HG02642 (cell line): ENCODE measurements at regions not wholly inside any gene's neighbourhood (a gene's known extent, or its start where the extent isn't known, plus 50 kb on each side); places are given as distances from the start of the nearest gene placed in this dataset.
"Not testable (repeated sequence)": the region's sequence is repeated elsewhere in the genome, so short reads cannot be mapped to it uniquely, and the experiment has no call there.

Source experiments
- ATAC-seq: cut with Tn5 transposase; IDR thresholded peaks from one replicate; pipeline ENCODE4 v1.9.1; 2021; ENCODE audit warnings: mild to moderate bottlenecking; ENCODE audit not compliant: unreplicated experiment, poor library complexity

GRCh38 chr4:158053801-158054200 is 119.0 kb downstream of the GASK1B start:
- ATAC-seq, result no peak

- no peak for ATAC-seq
Measured at GRCh38 chr4:158053086-158053485, 119.7 kb downstream of the GASK1B start.

DNA sequence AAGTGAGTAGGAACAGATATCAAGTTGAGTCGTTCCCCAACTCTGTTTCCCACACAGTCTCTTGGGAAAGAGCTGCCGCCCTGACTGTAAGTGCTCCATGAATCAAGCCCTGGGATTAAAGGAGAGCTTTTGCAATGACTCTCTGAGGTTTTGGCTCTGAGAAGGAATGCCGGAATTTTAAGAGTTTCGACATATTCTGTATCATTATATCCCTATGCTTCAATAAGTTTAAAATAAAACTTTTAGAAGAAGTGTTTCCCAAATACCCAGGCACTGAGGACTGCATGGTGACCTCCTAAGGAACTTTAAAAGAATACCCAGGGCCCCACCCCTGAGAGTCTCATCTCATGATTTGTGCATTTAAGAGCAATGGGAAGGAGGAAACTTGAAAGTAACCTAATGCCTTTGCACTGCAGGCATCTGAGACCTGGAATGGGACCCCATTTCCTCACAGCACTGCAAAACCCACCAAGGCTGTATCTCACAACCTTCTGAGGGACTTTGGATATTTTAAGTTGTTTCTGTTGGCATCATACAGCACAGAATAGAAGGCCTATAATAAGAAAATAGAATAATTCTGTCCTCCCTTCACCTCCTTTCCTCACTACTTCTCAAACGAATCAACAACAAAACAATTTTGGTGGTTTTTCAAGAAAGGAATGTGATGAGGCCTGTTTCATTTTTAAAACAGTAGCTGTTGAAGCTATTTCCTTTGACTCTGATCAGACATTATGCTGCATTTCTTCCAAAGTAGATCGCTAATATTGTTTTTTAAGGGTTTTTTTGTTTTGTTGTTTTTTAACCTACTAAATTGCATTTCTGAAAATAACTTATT is 121.2 kb downstream of the GASK1B start:
- no peak for ATAC-seq

GRCh38 chr4:158050942-158051341 is 121.9 kb downstream of the GASK1B start:
- no peak for ATAC-seq

DNA sequence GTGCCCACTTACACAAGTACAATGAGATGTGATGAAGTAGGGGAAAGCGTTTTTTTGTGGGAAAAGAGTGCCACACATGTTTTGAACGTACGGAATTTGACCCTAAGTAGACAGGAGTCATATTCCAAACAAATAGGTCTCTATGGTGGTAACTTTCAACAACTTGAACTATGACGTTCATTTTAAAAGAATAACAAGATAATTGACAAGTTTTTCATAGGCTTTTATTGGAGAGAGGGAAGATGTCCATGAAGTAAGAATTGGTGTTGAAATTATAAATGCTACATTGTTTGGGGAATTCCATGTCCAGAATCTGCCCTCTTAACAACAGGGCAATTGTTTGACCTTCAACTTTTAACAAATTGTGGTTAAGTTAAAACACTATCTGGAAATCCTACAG is 126.5 kb downstream of the GASK1B start:
- ATAC-seq, result no peak

GRCh38 chr4:158043971-158044618 is 128.7 kb downstream of the GASK1B start:
- no peak for ATAC-seq

DNA sequence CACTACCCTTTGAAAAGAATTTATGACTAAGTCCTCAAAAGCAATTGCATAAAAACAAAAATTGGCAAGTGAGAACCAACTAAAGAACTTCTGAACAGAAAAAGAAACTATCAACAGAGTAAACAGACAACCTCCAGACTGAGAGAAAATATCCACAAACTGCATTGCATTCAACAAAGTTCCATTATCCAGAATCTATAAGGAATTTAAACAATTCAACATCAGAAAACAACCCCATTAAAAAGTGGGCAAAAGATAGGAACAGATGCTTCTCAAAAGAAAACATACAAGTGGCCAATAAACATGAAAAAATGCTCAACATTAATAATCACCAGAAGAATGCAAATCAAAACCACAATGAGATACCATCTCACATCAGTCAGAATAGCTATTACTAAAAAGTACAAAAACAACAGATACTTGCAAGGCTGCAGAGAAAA is 130.2 kb downstream of the GASK1B start:
- ATAC-seq, result no peak

- no peak for ATAC-seq
Measured at GRCh38 chr4:158038718-158039117, 134.1 kb downstream of the GASK1B start.

DNA sequence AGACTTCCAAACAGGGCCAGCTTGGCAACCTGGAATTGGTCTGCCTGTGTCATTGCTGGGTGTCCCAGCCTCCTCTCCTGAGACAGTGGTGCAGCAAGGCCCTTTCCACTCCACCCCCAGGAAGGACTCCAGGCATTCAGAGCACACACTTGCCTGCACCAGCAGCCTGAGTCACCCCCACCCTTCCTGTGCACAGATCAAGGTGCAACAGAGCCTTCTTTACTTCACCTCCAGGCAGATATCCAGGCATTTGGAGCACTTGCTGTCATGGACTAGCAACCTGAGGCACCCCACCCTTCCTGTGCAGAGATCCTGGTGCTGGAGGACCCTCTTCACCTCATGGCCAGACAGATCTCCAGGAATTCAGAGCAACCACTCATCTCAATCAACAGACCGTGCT is 135.8 kb downstream of the GASK1B start:
- ATAC-seq, result no peak

DNA sequence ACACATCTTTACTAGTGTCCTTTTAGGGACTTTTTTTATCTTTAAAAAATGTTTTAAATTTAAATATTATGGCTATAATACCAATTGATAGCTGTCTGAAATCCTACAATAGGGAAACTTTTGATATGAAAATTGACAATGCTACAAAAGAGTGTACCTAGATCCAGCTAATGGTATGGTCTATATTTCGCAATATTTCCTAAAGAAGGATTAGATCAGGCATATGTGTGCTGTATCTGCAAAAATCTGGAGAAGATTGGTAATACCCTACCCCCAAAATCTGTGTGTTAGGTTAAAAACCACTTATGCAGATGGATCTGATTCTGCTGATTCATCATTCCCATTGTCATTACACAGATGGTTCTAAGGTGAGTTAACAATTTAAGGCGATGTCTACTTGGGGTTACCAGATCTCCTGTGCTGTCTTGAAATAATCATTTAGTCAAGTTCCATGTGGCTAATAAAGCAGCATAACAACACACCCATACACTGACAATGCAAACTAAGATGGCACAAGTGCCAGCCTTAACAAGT is 137.1 kb downstream of the GASK1B start:
- no peak for ATAC-seq

GRCh38 chr4:158033416-158034120 is 139.3 kb downstream of the GASK1B start:
- ATAC-seq, result no peak

- no peak for ATAC-seq
Measured at GRCh38 chr4:158032733-158033415, 140.0 kb downstream of the GASK1B start.

DNA sequence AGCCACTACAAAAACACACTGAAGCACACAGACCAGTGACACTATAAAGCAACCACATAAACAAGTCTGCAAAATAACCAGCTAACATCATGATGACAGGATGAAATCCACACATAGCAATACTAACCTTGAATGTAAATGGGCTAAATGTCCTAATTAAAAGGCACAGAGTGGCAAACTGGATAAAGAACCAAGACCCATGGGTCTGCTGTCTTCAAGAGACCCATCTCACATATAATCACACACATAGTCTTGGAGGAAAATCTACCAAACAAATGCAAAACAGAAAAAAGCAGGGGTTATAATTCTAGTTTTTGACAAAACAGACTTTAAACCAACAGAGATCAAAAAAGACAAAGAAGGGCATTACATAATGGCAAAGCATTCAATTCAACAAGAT is 144.4 kb downstream of the GASK1B start:
- not testable (repeated sequence) for ATAC-seq

GRCh38 chr4:158025131-158025530 is 147.7 kb downstream of the GASK1B start:
- no peak for ATAC-seq

- no peak for ATAC-seq
Measured at GRCh38 chr4:158020734-158021346, 152.0 kb downstream of the GASK1B start.

DNA sequence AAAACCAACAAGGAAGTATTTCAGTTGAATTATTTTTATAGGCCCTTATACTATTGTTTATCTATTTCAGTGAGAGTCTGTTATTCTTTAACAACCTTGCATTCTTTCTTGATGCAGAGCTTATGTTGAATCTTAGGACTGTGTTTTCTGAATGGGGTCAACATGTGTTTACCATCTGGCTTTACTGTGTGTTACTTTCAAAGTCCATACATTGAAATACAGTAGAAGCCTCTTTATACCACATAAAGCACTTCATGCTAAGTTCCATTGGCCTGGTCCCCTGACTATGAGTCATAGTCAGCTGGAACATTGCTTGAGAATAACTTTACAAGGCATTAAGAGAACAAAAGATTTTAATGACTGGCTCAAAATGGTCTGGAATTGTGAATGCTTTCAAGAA is 152.6 kb downstream of the GASK1B start:
- ATAC-seq, result no peak

GRCh38 chr4:158018831-158019230 is 154.0 kb downstream of the GASK1B start:
- ATAC-seq, result no peak

DNA sequence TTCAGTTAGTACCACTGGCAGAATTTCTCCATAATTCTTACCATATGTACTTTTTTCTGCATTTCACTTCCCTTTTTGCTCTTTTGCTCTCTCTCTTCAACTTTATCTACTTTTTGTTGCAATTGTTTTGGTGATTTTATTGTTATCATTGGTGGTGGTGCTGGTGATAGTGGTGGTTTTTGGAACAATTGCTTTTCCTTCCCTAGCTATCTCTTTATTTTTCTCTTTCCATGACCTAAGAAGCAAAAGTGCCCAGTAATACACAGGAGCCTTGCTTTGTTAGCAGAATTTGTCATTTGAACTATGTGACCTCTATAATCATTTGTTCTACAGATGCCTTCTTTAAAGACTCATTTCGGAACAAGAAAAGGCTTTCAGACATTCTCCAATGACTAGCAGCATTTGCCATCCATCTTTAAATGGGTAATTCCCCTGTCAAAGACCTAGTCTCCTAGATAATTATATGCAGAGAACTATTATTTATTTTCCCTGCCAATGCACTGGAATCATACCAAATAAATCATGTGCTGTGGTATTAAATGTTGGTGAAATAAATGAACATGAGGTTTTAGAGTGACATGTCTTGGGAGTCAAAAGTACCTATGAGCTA is 154.5 kb downstream of the GASK1B start:
- ATAC-seq, result no peak

GRCh38 chr4:158016511-158016910 is 156.3 kb downstream of the GASK1B start:
- ATAC-seq, result no peak

- no peak for ATAC-seq
Measured at GRCh38 chr4:158015241-158015640, 157.6 kb downstream of the GASK1B start.
